Parathyroid adenoma (tissue), 2 donors: ENCODE measurements at regions not wholly inside any gene's neighbourhood (a gene's known extent, or its start where the extent isn't known, plus 50 kb on each side); places are given as distances from the start of the nearest gene placed in this dataset.

Source experiments
- H2AFZ ChIP-seq: fragments of 300-600 bp; sonication (generic); one replicate; pipeline ENCODE4 v1.7.0; 2017; ENCODE audit warnings: antibody characterized with exemption, mild to moderate bottlenecking
- H3K27ac ChIP-seq: fragments of 300-600 bp; sonication (generic); one replicate; pipeline ENCODE4 v1.7.0; 2017
- H3K27me3 ChIP-seq: fragments of 300-600 bp; sonication (generic); one replicate; pipeline ENCODE4 v1.7.0; 2017; ENCODE audit warnings: low read length; ENCODE audit not compliant: control insufficient read depth, insufficient read depth
- H3K36me3 ChIP-seq: fragments of 300-600 bp; sonication (generic); one replicate; pipeline ENCODE4 v1.7.0; 2017; ENCODE audit warnings: low read length; ENCODE audit not compliant: control insufficient read depth, insufficient read depth
- H3K4me1 ChIP-seq: fragments of 300-600 bp; sonication (generic); one replicate; pipeline ENCODE4 v1.7.0; 2017; ENCODE audit warnings: control low read depth
- H3K4me2 ChIP-seq: fragments of 300-600 bp; sonication (generic); one replicate; pipeline ENCODE4 v1.7.0; 2017; ENCODE audit warnings: low read length
- H3K4me3 ChIP-seq: fragments of 300-600 bp; sonication (generic); one replicate; pipeline ENCODE4 v1.7.0; 2017; ENCODE audit warnings: low read depth, low read length
- H3K79me2 ChIP-seq: fragments of 300-600 bp; sonication (generic); one replicate; pipeline ENCODE4 v1.7.0; 2017; ENCODE audit warnings: control low read depth
- H3K9ac ChIP-seq: fragments of 300-600 bp; sonication (generic); one replicate; pipeline ENCODE4 v1.7.0; 2017; ENCODE audit warnings: mild to moderate bottlenecking
- H3K9me3 ChIP-seq: fragments of 300-600 bp; sonication (generic); one replicate; pipeline ENCODE4 v1.7.0; 2017; ENCODE audit warnings: low read length; ENCODE audit not compliant: control insufficient read depth
- TF ChIP-seq, protein P1 (sequence below): fragments of 300-600 bp; sonication (generic); IDR thresholded peaks from one replicate; pipeline ENCODE4 v1.7.0; 2017; ENCODE audit warnings: antibody characterized with exemption, mild to moderate bottlenecking
- donor health status: primary hyperparathyroidism.

- Histone ChIP-seq H3K9ac (no peak overlapping the region), H3K27me3 (no peaks in the 10 kb centered on the region), H3K9me3 (no peaks in the 10 kb centered on the region), H3K4me3 (no peak overlapping the region), H3K4me1 (no peaks in the 10 kb centered on the region), H2AFZ (peak overlapping the region; percentile 39), H3K36me3 (no peaks in the 10 kb centered on the region), H3K27ac (no peak overlapping the region), H3K79me2 (no peaks in the 10 kb centered on the region), H3K4me2 (peak overlapping the region; percentile 11)
- TF ChIP-seq, protein P1, sequence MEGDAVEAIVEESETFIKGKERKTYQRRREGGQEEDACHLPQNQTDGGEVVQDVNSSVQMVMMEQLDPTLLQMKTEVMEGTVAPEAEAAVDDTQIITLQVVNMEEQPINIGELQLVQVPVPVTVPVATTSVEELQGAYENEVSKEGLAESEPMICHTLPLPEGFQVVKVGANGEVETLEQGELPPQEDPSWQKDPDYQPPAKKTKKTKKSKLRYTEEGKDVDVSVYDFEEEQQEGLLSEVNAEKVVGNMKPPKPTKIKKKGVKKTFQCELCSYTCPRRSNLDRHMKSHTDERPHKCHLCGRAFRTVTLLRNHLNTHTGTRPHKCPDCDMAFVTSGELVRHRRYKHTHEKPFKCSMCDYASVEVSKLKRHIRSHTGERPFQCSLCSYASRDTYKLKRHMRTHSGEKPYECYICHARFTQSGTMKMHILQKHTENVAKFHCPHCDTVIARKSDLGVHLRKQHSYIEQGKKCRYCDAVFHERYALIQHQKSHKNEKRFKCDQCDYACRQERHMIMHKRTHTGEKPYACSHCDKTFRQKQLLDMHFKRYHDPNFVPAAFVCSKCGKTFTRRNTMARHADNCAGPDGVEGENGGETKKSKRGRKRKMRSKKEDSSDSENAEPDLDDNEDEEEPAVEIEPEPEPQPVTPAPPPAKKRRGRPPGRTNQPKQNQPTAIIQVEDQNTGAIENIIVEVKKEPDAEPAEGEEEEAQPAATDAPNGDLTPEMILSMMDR: peak; percentile 60
Measured at GRCh38 chrX:20530406-20530921, 263.8 kb upstream of the RPS6KA3 start.

- Histone ChIP-seq H3K9ac (no peak overlapping the region), H3K27ac (no peak overlapping the region), H3K79me2 (no peaks in the 10 kb centered on the region), H3K27me3 (no peaks in the 10 kb centered on the region), H3K4me3 (no peak overlapping the region), H2AFZ (no peak overlapping the region), H3K4me1 (no peaks in the 10 kb centered on the region), H3K9me3 (no peaks in the 10 kb centered on the region), H3K4me2 (no peak overlapping the region), H3K36me3 (no peaks in the 10 kb centered on the region)
- TF ChIP-seq, protein P1: no peak
Measured at GRCh38 chrX:20529711-20530110, 263.0 kb upstream of the RPS6KA3 start.

- no peaks in the 10 kb centered on the region for H3K9me3 ChIP-seq
- TF ChIP-seq, protein P1: no peak
- H3K4me1 ChIP-seq: no peaks in the 10 kb centered on the region
- no peak overlapping the region for H3K4me2 ChIP-seq
- no peaks in the 10 kb centered on the region for H3K36me3 ChIP-seq
- no peak overlapping the region for H3K9ac ChIP-seq
- no peaks in the 10 kb centered on the region for H3K27me3 ChIP-seq
- H3K79me2 ChIP-seq: no peaks in the 10 kb centered on the region
- H3K27ac ChIP-seq: no peak overlapping the region
- H3K4me3 ChIP-seq: no peak overlapping the region
- H2AFZ ChIP-seq: no peak overlapping the region
Measured at GRCh38 chrX:20529301-20529700, 262.6 kb upstream of the RPS6KA3 start.

- no peak overlapping the region for H3K27ac ChIP-seq
- H2AFZ ChIP-seq: no peak overlapping the region
- no peak overlapping the region for H3K9ac ChIP-seq
- TF ChIP-seq, protein P1: peak; percentile 46
- no peak overlapping the region for H3K4me3 ChIP-seq
- H3K79me2 ChIP-seq: no peaks in the 10 kb centered on the region
- no peaks in the 10 kb centered on the region for H3K9me3 ChIP-seq
- H3K36me3 ChIP-seq: no peaks in the 10 kb centered on the region
- no peaks in the 10 kb centered on the region for H3K4me1 ChIP-seq
- H3K4me2 ChIP-seq: no peak overlapping the region
- H3K27me3 ChIP-seq: no peaks in the 10 kb centered on the region
Measured at GRCh38 chrX:20527558-20528011, 260.9 kb upstream of the RPS6KA3 start.

DNA sequence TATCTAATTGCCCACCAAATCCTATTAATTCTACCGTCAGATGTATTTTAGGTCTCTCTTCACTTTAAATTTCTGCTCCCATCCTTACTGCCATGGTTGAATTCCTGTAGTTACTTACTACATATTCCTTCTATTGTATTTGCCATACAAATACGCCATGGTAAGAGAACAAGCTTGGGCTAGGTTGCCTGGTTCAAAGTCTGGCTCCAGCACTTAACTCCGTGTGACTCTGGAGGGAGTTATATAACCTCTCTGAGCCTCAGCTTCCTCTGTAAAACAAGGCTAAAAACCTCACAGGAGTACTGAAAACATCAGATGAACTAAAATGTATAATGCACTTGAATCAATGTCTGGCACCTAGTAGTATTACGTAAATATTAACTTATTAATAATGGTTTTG, 260.3 kb upstream of the RPS6KA3 start:
- H3K9ac ChIP-seq: no peak overlapping the region
- H3K27ac ChIP-seq: no peak overlapping the region
- no peaks in the 10 kb centered on the region for H3K79me2 ChIP-seq
- no peaks in the 10 kb centered on the region for H3K9me3 ChIP-seq
- no peaks in the 10 kb centered on the region for H3K4me1 ChIP-seq
- H3K4me3 ChIP-seq: no peak overlapping the region
- no peaks in the 10 kb centered on the region for H3K27me3 ChIP-seq
- TF ChIP-seq, protein P1: no peak
- no peak overlapping the region for H3K4me2 ChIP-seq
- no peaks in the 10 kb centered on the region for H3K36me3 ChIP-seq
- H2AFZ ChIP-seq: no peak overlapping the region
